ENCODE measurements at regions not wholly inside any gene's neighbourhood (a gene's known extent, or its start where the extent isn't known, plus 50 kb on each side); places are given as distances from the start of the nearest gene placed in this dataset.

DNA sequence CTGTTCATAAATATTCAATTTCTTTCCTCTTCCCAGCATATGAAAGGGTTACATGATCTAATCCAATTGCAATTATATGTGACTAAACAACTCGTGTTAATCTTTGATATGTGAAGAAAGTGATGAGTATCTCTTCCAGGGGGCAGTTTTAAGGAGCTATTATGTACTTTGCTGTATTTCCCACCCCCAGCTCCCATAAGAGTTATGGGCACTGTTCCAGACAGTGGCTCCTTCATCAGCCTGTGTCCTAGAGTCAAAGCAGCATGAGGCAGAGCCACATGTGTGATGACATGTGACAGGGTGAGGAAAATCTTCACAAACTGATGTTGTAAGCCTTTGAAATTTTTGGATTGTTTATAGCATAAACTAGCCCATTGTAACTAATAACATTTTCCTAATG is 315.4 kb downstream of the DIPK2A start:
- no peak overlapping the region for H3K27ac Mint-ChIP-seq
- no peaks in the 10 kb centered on the region for H3K36me3 Mint-ChIP-seq
- DNase-seq (ENCODE audit: low spot score in 2 of 2) (no peak), ATAC-seq (no peak)
- no peaks in the 10 kb centered on the region for H3K9me3 Mint-ChIP-seq

DNA sequence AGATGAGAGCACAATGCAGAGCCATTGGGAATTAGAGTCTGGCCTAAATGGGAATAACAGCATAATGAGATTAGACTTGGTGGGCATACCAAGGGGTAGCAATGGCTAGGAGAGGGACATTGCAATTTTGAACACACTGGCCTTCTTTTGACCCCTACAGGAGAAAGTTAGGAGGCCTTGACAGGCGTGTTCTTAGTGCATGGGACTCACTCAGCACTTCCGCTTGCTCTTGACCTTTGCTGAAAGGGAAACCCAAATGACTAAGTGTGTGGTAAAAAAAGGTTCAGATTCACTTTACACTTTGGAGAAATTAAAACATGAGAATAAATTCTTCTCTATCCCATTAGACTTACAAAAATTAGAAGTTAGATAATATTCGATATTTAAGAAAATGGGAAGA is 317.4 kb downstream of the DIPK2A start:
- Mint-ChIP-seq H3K27ac (no peak overlapping the region), H3K9me3 (no peaks in the 10 kb centered on the region), H3K36me3 (no peaks in the 10 kb centered on the region)
- DNase-seq (ENCODE audit: low spot score in 2 of 2) = no peak
- no peak for ATAC-seq

DNA sequence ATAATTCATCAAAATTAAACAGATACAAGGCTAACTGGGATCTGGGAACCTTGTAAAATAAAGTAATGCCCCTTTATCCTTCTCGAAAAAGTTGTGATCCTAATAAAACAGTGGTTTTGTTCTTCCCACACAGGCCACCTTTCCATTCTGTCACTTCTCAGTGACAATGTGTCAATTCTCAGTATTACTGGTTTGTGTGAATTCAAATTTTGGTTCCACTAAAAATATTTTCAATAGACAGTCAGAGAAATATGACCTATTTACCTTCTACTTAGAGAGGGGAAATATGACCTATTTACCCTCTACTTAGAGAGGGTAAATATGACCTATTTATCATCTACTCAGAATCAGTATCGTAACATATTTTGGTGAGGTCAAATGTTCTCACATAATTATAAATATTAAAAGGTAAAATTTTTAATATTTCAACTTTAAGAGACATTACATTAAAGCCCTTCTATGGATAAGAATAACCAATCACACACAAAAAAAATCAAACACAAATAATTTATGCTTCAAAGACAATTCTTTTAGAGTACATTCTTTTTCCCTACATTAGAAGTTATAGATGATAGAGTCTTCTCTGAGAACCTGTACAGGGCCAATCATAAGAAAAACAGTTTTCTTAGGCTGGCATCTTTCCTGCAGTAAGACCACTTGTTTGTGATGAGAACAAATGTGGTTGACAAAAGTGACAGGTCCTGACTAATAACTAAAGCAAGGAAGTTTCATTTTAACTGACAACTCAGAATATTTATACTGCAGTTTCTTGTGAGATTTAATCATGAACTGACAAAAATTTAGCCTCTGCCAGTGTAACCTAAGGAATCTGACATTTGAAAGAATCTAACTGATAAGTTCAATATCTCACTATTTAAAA is 323.3 kb downstream of the DIPK2A start:
- DNase-seq (ENCODE audit: low spot score in 2 of 2) = no peak
- H3K36me3 Mint-ChIP-seq = no peaks in the 10 kb centered on the region
- no peaks in the 10 kb centered on the region for H3K9me3 Mint-ChIP-seq
- H3K27ac Mint-ChIP-seq = no peak overlapping the region
- ATAC-seq = peak in 1 of 2 donors; percentile 92

GRCh38 chr3:144295613-144296012 is 324.0 kb downstream of the DIPK2A start:
- no peaks in the 10 kb centered on the region for H3K9me3 Mint-ChIP-seq
- no peak overlapping the region for H3K27ac Mint-ChIP-seq
- no peak for ATAC-seq
- DNase-seq (ENCODE audit: low spot score in 2 of 2) = no peak
- no peaks in the 10 kb centered on the region for H3K36me3 Mint-ChIP-seq

GRCh38 chr3:144296808-144297207 is 325.2 kb downstream of the DIPK2A start:
- ATAC-seq = peak in 1 of 2 donors; percentile 57
- peaks cover 0 to 1% of the 10 kb centered on the region in 2 donors for H3K36me3 Mint-ChIP-seq
- DNase-seq (ENCODE audit: low spot score in 2 of 2) = no peak
- H3K9me3 Mint-ChIP-seq = peaks cover 0 to under 1% of the 10 kb centered on the region in 2 donors
- no peak overlapping the region for H3K27ac Mint-ChIP-seq

DNA sequence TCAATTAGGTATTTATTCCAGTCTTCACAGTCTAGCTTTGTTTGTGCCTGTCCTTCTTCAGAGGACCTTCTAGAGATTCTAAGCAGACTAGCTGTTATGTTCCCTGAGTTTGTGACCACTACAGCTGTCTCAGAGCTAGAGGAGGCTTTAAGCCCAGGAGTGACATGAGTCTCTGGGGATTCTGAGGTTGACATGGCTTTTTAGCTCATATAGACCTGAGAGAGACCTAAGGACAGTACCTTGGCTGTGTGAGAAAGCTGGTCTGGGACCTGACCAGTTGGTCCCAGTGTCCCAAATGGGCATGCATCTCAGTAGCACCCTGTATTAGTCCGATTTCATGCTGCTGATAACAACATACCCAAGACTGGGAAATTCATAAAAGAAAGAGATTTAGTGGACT is 330.2 kb downstream of the DIPK2A start:
- H3K9me3 Mint-ChIP-seq = peaks cover 0 to 10% of the 10 kb centered on the region in 2 donors
- DNase-seq (ENCODE audit: low spot score in 2 of 2) = no peak
- ATAC-seq = no peak
- no peak overlapping the region for H3K27ac Mint-ChIP-seq
- H3K36me3 Mint-ChIP-seq = peaks cover 14 to 16% of the 10 kb centered on the region in 2 donors

- Mint-ChIP-seq H3K9me3 (peaks cover 0 to 4% of the 10 kb centered on the region in 2 donors), H3K36me3 (peaks cover 2 to 10% of the 10 kb centered on the region in 2 donors), H3K27ac (no peak overlapping the region)
- no peak for ATAC-seq
- DNase-seq (ENCODE audit: low spot score in 2 of 2) = no peak
Observed at GRCh38 chr3:144307951-144308350, 336.3 kb downstream of the DIPK2A start.

- DNase-seq (ENCODE audit: low spot score in 2 of 2) (no peak), ATAC-seq (no peak)
- Mint-ChIP-seq H3K36me3 (peaks cover 0 to 5% of the 10 kb centered on the region in 2 donors), H3K9me3 (peaks cover 0 to 4% of the 10 kb centered on the region in 2 donors), H3K27ac (no peak overlapping the region)
Observed at GRCh38 chr3:144308396-144308795, 336.8 kb downstream of the DIPK2A start.

GRCh38 chr3:144312702-144313101 is 341.1 kb downstream of the DIPK2A start:
- DNase-seq (ENCODE audit: low spot score in 2 of 2) (no peak), ATAC-seq (no peak)
- no peaks in the 10 kb centered on the region for H3K36me3 Mint-ChIP-seq
- peaks cover 0 to 4% of the 10 kb centered on the region in 2 donors for H3K9me3 Mint-ChIP-seq
- H3K27ac Mint-ChIP-seq = no peak overlapping the region

DNA sequence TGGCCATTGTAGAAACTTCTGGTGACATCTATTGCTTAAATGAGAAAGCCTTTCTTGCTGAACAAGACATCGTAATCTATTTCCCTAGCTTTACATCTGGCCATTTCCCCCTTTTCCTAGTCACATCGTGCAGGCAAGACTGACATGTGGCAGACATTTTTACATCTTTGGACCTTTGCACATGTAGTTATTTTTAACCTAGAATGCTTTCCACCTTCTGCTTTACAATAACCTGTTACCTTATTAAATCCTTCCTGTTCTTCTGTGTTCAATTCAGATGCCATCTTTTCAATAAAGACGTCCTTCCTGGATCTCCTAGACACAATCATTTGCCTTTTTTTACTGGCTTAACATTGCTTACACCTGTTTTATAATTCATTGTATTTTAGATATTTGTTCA is 343.3 kb downstream of the DIPK2A start:
- Mint-ChIP-seq H3K27ac (no peak overlapping the region), H3K9me3 (peaks cover 0 to 4% of the 10 kb centered on the region in 2 donors), H3K36me3 (no peaks in the 10 kb centered on the region)
- no peak for DNase-seq (ENCODE audit: low spot score in 2 of 2)
- ATAC-seq = no peak

DNA sequence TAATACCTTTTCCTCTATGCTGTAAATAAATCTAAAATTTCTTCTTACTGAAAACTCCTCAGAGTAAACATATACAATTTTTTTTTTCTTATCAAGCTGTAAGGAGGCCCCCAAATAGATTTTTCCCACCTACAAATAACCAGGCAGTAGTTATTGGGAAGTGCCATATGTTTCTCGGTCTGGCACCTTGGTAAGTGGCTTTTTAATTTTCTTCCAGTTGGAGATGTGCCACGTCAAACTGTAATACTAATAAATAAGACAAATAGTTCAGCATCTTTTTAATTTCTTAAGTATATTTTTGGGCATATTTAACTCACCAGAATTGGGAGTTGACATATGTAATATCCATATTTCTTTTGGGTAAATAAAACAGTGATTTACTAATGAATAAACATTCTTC is 346.3 kb downstream of the DIPK2A start:
- Mint-ChIP-seq H3K36me3 (no peaks in the 10 kb centered on the region), H3K9me3 (no peaks in the 10 kb centered on the region), H3K27ac (no peak overlapping the region)
- ATAC-seq (no peak), DNase-seq (ENCODE audit: low spot score in 2 of 2) (no peak)

DNA sequence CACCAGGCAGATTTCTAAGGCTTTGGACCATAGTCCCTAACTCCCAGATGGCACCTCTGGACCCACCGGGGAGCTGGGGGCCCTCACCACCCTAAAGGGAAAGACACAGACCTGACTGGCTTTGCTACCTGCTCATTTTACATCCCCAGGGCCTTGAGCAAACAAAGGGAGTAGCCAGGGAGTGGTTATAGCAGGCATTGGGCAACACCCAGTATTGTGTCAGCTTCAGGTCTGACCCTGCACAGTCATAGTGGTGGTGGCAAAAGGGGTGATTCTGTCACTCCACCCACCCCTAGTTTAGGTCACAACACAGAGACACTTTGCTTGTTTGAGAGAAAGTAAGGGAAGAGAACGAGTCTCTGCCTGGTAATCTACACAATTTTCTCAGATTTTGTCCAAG is 352.5 kb downstream of the DIPK2A start:
- Mint-ChIP-seq H3K27ac (no peak overlapping the region), H3K9me3 (peaks cover 7 to 12% of the 10 kb centered on the region in 2 donors), H3K36me3 (no peaks in the 10 kb centered on the region)
- DNase-seq (ENCODE audit: low spot score in 2 of 2) (no peak), ATAC-seq (no peak)

- peaks cover 8 to 11% of the 10 kb centered on the region in 2 donors for H3K9me3 Mint-ChIP-seq
- no peaks in the 10 kb centered on the region for H3K36me3 Mint-ChIP-seq
- ATAC-seq = no peak
- peak overlapping the region in 1 of 2 donors; percentile 51 for H3K27ac Mint-ChIP-seq
- DNase-seq (ENCODE audit: low spot score in 2 of 2) = no peak
Observed at GRCh38 chr3:144332868-144333267, 361.2 kb downstream of the DIPK2A start.

DNA sequence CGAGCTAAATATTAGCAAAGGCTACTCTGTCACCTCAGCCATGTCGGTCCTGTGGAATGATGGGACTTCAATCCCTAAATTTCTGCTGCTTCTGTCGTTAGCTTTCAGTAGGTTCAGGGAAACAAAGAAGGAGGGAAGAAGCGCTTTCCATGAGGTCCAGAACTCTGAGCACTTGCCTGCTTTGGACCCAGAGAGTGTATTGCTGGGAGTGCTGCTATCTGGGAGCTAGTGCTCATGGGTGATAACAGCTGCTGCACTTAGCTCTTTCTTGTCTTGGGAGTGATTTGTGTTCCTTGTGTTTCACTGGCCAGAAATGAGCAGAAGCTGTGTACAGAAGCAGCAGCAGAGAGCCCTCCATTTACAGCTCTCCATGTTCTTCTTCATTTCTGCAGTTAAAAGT is 369.8 kb downstream of the DIPK2A start:
- DNase-seq (ENCODE audit: low spot score in 2 of 2) (no peak), ATAC-seq (no peak)
- no peaks in the 10 kb centered on the region for H3K9me3 Mint-ChIP-seq
- no peaks in the 10 kb centered on the region for H3K36me3 Mint-ChIP-seq
- no peak overlapping the region for H3K27ac Mint-ChIP-seq

- Mint-ChIP-seq H3K9me3 (no peaks in the 10 kb centered on the region), H3K36me3 (no peaks in the 10 kb centered on the region), H3K27ac (no peak overlapping the region)
- DNase-seq (ENCODE audit: low spot score in 2 of 2) (no peak), ATAC-seq (no peak)
Observed at GRCh38 chr3:144343343-144343742, 371.7 kb downstream of the DIPK2A start.

GRCh38 chr3:144343777-144344176 is 372.2 kb downstream of the DIPK2A start:
- no peaks in the 10 kb centered on the region for H3K36me3 Mint-ChIP-seq
- H3K9me3 Mint-ChIP-seq = no peaks in the 10 kb centered on the region
- no peak for ATAC-seq
- no peak overlapping the region for H3K27ac Mint-ChIP-seq
- no peak for DNase-seq (ENCODE audit: low spot score in 2 of 2)

- H3K9me3 Mint-ChIP-seq = no peaks in the 10 kb centered on the region
- ATAC-seq = no peak
- H3K27ac Mint-ChIP-seq = no peak overlapping the region
Observed at GRCh38 chr3:144344925-144345548, 373.4 kb downstream of the DIPK2A start.

DNA sequence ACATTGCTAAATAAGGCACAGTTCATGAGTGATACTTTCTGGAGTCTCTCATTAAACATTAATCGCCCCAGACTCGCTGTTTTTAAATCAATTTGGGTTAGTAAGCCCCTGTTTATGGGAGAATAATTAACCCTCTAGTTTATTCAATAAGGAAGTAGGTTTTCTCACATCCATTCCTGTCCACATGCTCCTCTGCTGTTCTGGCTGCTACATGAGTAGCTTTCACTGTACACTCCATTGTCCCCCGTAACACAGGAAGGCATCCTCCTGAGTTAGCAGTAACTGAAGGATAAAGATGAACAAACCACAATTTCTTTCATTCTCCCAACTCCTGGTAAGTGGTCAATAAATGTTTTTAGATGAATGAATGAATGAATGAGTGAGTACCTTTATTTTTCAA is 378.5 kb downstream of the DIPK2A start:
- H3K36me3 Mint-ChIP-seq = no peaks in the 10 kb centered on the region
- peaks cover 0 to 4% of the 10 kb centered on the region in 2 donors for H3K9me3 Mint-ChIP-seq
- H3K27ac Mint-ChIP-seq = no peak overlapping the region
- ATAC-seq (no peak), DNase-seq (ENCODE audit: low spot score in 2 of 2) (no peak)

More at GRCh38 chr3:144344925-144345548, 373.4 kb downstream of the DIPK2A start:
- no peaks in the 10 kb centered on the region for H3K36me3 Mint-ChIP-seq
- no peak for DNase-seq (ENCODE audit: low spot score in 2 of 2)

All from activated naive CD4-positive, alpha-beta T cell treated with anti-CD3 and anti-CD28 coated beads, Interleukin-2, amount 50 U/mL, for 72 hours (primary cell).